GM19467 (cell line): ENCODE measurements at regions not wholly inside any gene's neighbourhood (a gene's known extent, or its start where the extent isn't known, plus 50 kb on each side); places are given as distances from the start of the nearest gene placed in this dataset.
"Not testable (repeated sequence)": the region's sequence is repeated elsewhere in the genome, so short reads cannot be mapped to it uniquely, and the experiment has no call there.

ENCODE experiments used
- ATAC-seq: cut with Tn5 transposase; IDR thresholded peaks from one replicate; pipeline ENCODE4 v1.9.1; 2021; ENCODE audit warnings: mild to moderate bottlenecking, moderate library complexity; ENCODE audit not compliant: unreplicated experiment

GRCh38 chr5:114830114-114830513 is 339.6 kb downstream of the TRIM36 start:
- ATAC-seq = no peak

GRCh38 chr5:114822863-114823262 is 346.8 kb downstream of the TRIM36 start:
- ATAC-seq = no peak

GRCh38 chr5:114822436-114822835 is 347.3 kb downstream of the TRIM36 start:
- ATAC-seq = no peak

- no peak for ATAC-seq
Observed at GRCh38 chr5:114790403-114790792, 379.3 kb downstream of the TRIM36 start.

GRCh38 chr5:114789773-114790402 is 379.8 kb downstream of the TRIM36 start:
- no peak for ATAC-seq

- no peak for ATAC-seq
Observed at GRCh38 chr5:114782869-114783268, 386.8 kb downstream of the TRIM36 start.

GRCh38 chr5:114782177-114782576 is 387.5 kb downstream of the TRIM36 start:
- no peak for ATAC-seq

- no peak for ATAC-seq
Observed at GRCh38 chr5:114780290-114780689, 389.4 kb downstream of the TRIM36 start.

GRCh38 chr5:114744406-114744805 is 382.5 kb downstream of the KCNN2 start:
- ATAC-seq = no peak

- no peak for ATAC-seq
Observed at GRCh38 chr5:114734238-114734637, 372.4 kb downstream of the KCNN2 start.

GRCh38 chr5:114729986-114730385 is 368.1 kb downstream of the KCNN2 start:
- ATAC-seq = no peak

- ATAC-seq = no peak
Observed at GRCh38 chr5:114727358-114727757, 365.5 kb downstream of the KCNN2 start.

- no peak for ATAC-seq
Observed at GRCh38 chr5:114726131-114726530, 364.3 kb downstream of the KCNN2 start.

GRCh38 chr5:114719268-114719667 is 357.4 kb downstream of the KCNN2 start:
- no peak for ATAC-seq

GRCh38 chr5:114716955-114717354 is 355.1 kb downstream of the KCNN2 start:
- no peak for ATAC-seq

- not testable (repeated sequence) for ATAC-seq
Observed at GRCh38 chr5:114704225-114704893, 342.5 kb downstream of the KCNN2 start.

GRCh38 chr5:114702731-114703130 is 340.9 kb downstream of the KCNN2 start:
- ATAC-seq = no peak

- ATAC-seq = no peak
Observed at GRCh38 chr5:114702136-114702535, 340.3 kb downstream of the KCNN2 start.

- ATAC-seq = no peak
Observed at GRCh38 chr5:114700823-114701222, 339.0 kb downstream of the KCNN2 start.

- no peak for ATAC-seq
Observed at GRCh38 chr5:114695292-114695904, 333.5 kb downstream of the KCNN2 start.

GRCh38 chr5:114686356-114686755 is 324.5 kb downstream of the KCNN2 start:
- no peak for ATAC-seq

- no peak for ATAC-seq
Observed at GRCh38 chr5:114678778-114679177, 316.9 kb downstream of the KCNN2 start.
